Left ventricle myocardium inferior (tissue), 1 donor: ENCODE measurements at regions not wholly inside any gene's neighbourhood (a gene's known extent, or its start where the extent isn't known, plus 50 kb on each side); places are given as distances from the start of the nearest gene placed in this dataset.

Source experiments
- DNase-seq: peaks from one replicate; pipeline ENCODE4 v3.0.0-alpha.2; 2020
- H3K27ac ChIP-seq: fragments of 200-600 bp; replicated peaks from 2 replicates; pipeline ENCODE4 v1.8.0; 2021
- H3K27me3 ChIP-seq: fragments of 200-600 bp; 2 replicates; pipeline ENCODE4 v1.8.0; 2021; ENCODE audit warnings: low read depth
- H3K36me3 ChIP-seq: fragments of 200-600 bp; 2 replicates; pipeline ENCODE4 v1.8.0; 2021
- H3K4me1 ChIP-seq: fragments of 200-600 bp; 2 replicates; pipeline ENCODE4 v1.8.0; 2021
- H3K4me3 ChIP-seq: fragments of 200-600 bp; 2 replicates; pipeline ENCODE4 v1.8.0; 2021; ENCODE audit warnings: mild to moderate bottlenecking, moderate library complexity
- H3K9me3 ChIP-seq: fragments of 200-600 bp; replicated peaks from 2 replicates; pipeline ENCODE4 v1.8.0; 2021
- intact Hi-C: fragments of 100-400 bp; cut with micrococcal nuclease; formaldehyde crosslinking; loops from one replicate; pipeline ENCODE4 v1.11.0; 2022
- TF ChIP-seq, protein P1 (sequence below): fragments of 200-600 bp; IDR thresholded peaks from 2 replicates; pipeline ENCODE4 v1.8.0; 2021; ENCODE audit warnings: antibody characterized with exemption, mild to moderate bottlenecking, borderline replicate concordance
- donor health status: DM: no; HTN: yes; CAD: no; lungs with severe emphysema.

DNA sequence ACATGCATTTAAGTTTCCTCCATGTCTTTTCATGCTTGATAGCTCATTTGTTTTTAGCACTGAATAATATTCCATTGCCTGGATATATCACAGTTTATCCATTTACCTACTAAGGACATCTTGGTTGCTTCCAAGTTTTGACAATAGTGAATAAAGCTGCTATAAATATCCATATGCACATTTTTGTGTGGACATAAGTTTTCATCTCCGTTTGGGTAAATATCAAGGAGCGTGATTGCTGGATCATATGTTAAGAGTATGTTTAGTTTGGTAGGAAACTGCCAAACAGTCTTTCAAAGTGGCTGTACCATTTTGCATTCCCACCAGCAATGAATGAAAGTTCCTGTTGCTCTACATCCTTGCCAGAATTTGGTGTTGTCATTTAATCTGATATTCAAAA is 172.5 kb downstream of the DHX15 start:
- H3K9me3 ChIP-seq = peaks cover 8% of the 10 kb centered on the region
- no peak for DNase-seq
- intact Hi-C loops = no loop called here
- no peak overlapping the region for H3K27ac ChIP-seq
- H3K36me3 ChIP-seq = no peaks in the 10 kb centered on the region
- no peak overlapping the region for H3K4me3 ChIP-seq
- no peaks in the 10 kb centered on the region for H3K27me3 ChIP-seq
- H3K4me1 ChIP-seq = peaks cover 7% of the 10 kb centered on the region
- TF ChIP-seq, protein P1, sequence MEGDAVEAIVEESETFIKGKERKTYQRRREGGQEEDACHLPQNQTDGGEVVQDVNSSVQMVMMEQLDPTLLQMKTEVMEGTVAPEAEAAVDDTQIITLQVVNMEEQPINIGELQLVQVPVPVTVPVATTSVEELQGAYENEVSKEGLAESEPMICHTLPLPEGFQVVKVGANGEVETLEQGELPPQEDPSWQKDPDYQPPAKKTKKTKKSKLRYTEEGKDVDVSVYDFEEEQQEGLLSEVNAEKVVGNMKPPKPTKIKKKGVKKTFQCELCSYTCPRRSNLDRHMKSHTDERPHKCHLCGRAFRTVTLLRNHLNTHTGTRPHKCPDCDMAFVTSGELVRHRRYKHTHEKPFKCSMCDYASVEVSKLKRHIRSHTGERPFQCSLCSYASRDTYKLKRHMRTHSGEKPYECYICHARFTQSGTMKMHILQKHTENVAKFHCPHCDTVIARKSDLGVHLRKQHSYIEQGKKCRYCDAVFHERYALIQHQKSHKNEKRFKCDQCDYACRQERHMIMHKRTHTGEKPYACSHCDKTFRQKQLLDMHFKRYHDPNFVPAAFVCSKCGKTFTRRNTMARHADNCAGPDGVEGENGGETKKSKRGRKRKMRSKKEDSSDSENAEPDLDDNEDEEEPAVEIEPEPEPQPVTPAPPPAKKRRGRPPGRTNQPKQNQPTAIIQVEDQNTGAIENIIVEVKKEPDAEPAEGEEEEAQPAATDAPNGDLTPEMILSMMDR = no peak

DNA sequence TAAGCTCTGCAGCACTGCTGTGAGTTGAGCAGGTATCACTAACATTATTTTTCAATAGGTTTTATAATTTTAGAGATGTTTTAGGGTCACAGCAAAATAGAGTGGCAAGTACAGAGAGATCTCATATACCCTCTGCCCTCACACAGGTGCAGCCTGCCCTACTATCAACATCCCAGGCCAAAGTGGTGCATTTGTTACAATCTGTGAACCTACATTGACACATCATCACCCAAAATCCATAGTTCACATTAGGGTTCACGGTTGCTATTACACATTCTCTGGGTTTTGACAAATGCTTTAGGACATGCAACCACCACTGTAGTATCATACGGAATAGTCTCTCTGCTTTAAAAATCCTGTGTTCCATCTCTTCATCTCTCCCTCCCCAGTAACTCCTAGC is 173.1 kb downstream of the DHX15 start:
- Histone ChIP-seq H3K4me3 (no peak overlapping the region), H3K4me1 (peaks cover 7% of the 10 kb centered on the region), H3K27ac (no peak overlapping the region), H3K9me3 (peaks cover 8% of the 10 kb centered on the region), H3K27me3 (no peaks in the 10 kb centered on the region), H3K36me3 (no peaks in the 10 kb centered on the region)
- DNase-seq = no peak
- intact Hi-C loops = no loop called here
- TF ChIP-seq, protein P1 = no peak

DNA sequence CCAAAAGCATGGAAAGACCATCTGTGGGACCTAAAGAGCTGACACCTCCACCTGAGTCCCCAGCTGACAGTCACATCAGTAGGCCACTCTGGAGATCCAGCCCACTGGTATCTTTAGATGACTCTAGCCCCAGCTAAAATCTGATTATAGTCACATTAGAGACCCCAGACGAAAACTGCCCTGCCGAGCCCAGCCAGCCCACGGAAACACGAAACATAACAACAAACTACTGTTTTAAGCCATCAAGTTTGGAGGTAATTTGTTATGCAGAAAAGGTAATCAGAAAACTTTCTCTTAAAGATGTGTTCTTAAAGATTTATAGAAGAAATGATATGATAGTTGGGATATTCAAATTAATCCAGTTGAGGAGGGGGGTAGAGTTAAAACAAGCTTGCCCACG is 175.7 kb downstream of the DHX15 start:
- intact Hi-C loops = no loop called here
- Histone ChIP-seq H3K27ac (no peak overlapping the region), H3K27me3 (no peaks in the 10 kb centered on the region), H3K9me3 (peaks cover 8% of the 10 kb centered on the region), H3K4me3 (no peak overlapping the region), H3K36me3 (no peaks in the 10 kb centered on the region), H3K4me1 (no peaks in the 10 kb centered on the region)
- no peak for DNase-seq
- TF ChIP-seq, protein P1 = no peak

DNA sequence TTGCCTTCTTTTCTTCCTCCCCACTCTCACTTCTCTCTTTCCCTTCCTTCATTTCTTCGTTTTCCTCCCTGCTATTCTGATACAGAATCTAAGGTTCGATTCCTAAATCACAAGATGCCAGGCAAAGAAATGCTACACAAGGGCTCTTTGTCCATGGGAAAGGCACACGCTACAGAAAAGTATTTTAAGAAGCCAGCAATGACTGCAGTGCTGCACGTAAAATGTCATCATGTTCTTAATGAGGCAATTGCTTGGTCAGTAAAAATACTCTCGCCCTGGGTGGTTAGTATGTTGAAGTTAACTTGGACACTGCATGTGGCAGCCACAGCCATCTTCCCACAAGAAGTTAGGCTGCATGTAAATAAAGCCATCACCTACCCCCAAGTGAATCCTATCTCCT is 178.4 kb downstream of the DHX15 start:
- H3K36me3 ChIP-seq = no peaks in the 10 kb centered on the region
- no peak overlapping the region for H3K4me3 ChIP-seq
- DNase-seq = no peak
- H3K4me1 ChIP-seq = no peaks in the 10 kb centered on the region
- TF ChIP-seq, protein P1 = no peak
- no peak overlapping the region for H3K27ac ChIP-seq
- peaks cover 8% of the 10 kb centered on the region for H3K9me3 ChIP-seq
- intact Hi-C loops = no loop called here
- no peaks in the 10 kb centered on the region for H3K27me3 ChIP-seq

DNA sequence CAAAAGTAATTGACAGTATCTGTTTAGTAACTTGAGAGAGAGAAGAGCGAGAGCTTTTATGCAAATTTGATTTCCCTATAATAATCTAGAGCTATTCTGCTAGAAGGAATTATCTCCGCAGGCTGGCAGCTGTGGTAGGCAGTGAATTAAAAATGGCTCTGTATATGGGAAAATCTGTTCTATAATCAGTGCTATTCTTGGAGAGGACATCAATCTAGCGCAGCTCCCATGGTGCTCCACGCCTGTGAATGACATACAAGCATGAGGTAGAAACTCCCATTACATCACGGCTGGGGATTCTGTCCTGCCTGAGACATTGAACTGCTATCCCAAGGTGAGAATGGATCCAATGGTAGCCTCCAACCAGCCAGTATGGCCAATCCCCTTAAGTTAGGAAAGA is 179.0 kb downstream of the DHX15 start:
- TF ChIP-seq, protein P1 = no peak
- Histone ChIP-seq H3K27me3 (no peaks in the 10 kb centered on the region), H3K4me1 (no peaks in the 10 kb centered on the region), H3K4me3 (no peak overlapping the region), H3K36me3 (no peaks in the 10 kb centered on the region), H3K9me3 (peaks cover 8% of the 10 kb centered on the region), H3K27ac (no peak overlapping the region)
- no peak for DNase-seq
- intact Hi-C loops = no loop called here

DNA sequence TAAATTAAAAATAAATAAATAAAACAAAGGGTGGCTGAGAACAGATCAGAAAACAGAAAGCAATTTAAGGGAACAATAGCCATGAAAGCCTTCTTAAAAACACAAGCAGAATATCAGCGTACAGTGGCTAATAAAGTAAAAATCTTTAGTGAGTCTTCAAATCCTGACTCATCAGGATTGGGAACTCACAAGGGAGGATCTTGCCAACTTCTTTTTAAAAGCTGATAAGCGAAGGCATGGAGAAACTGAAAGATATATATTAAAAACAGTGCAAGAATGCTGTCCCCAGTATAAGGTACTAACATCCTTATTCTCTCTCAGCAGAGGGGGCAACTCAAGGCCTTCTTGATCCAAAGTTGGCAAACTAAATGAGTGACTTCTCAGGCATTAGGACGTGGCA is 180.1 kb downstream of the DHX15 start:
- H3K27me3 ChIP-seq = no peaks in the 10 kb centered on the region
- H3K4me3 ChIP-seq = no peak overlapping the region
- DNase-seq = no peak
- TF ChIP-seq, protein P1 = no peak
- H3K9me3 ChIP-seq = peaks cover 8% of the 10 kb centered on the region
- H3K27ac ChIP-seq = no peak overlapping the region
- no peaks in the 10 kb centered on the region for H3K4me1 ChIP-seq
- intact Hi-C loops = no loop called here
- no peaks in the 10 kb centered on the region for H3K36me3 ChIP-seq
